ENCODE measurements at regions not wholly inside any gene's neighbourhood (a gene's known extent, or its start where the extent isn't known, plus 50 kb on each side); places are given as distances from the start of the nearest gene placed in this dataset.

DNA sequence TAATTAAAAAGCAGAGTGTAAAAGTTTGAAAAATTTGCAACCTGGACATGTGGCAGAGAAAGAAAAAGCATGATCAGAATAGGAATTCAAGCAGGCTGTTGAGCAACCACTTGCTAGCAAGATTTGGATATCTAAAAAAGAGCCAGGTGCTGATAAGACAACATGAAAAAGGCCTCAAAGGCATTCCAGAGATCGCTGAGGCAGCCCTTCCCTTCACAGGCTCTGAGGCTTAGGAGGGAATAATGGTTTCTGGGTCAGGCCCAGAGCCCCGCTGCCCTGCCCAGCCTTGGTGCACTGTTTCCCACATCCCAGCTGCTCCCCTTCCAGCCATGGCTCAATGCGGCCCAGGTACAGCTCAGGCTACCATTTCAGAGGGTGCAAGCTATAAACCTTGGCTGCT lies 64.1 kb upstream of the EEPD1 start:
- no peak overlapping the region for H3K4me3 ChIP-seq (ENCODE audit: control insufficient read depth, low read depth, low read length)

DNA sequence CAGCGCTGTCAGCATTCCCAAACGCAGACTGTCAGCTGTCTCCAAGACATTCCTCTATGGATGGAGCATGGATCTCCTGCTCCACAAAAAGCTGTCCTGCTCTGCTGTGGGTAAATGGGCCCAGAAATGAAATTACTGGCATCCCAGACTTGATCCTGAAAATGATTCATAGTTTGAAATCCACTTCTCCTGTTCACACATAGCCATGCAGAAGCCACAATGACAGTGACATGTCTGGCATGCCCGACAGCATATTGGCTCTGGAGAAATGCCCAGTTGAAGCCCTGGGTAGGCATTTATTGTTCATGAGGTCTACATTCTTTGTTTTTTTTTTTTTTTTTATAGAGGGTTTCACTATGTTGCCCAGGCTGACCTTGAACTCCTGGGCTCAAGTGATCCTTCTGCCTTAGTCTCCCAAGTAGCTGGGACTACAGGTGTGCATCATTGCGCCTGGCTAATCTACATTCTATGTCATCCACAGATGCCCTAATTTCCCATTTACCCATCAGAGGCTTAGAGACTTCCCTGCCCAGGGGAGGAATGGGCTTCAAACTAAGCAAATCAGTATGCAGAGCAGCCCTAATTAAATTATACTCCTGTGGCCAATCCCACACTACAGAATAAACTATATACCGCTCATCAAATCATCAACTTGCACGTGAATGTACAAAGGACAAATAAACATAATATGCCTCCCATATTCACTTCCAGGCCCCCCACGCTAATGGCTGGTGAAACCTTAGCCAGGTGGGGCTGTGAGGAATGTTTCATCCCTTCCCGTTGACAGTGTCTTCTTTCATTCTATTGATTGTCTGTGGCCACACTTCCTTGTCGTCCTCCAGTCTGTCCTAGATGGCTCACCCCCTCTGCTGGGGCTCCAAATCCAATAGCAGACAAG lies 61.8 kb upstream of the EEPD1 start:
- DNase-seq (ENCODE audit: low read depth): no peak
- H3K4me3 ChIP-seq (ENCODE audit: control insufficient read depth, low read depth, low read length): no peak overlapping the region
- TF ChIP-seq, protein P1, sequence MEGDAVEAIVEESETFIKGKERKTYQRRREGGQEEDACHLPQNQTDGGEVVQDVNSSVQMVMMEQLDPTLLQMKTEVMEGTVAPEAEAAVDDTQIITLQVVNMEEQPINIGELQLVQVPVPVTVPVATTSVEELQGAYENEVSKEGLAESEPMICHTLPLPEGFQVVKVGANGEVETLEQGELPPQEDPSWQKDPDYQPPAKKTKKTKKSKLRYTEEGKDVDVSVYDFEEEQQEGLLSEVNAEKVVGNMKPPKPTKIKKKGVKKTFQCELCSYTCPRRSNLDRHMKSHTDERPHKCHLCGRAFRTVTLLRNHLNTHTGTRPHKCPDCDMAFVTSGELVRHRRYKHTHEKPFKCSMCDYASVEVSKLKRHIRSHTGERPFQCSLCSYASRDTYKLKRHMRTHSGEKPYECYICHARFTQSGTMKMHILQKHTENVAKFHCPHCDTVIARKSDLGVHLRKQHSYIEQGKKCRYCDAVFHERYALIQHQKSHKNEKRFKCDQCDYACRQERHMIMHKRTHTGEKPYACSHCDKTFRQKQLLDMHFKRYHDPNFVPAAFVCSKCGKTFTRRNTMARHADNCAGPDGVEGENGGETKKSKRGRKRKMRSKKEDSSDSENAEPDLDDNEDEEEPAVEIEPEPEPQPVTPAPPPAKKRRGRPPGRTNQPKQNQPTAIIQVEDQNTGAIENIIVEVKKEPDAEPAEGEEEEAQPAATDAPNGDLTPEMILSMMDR (conservative IDR thresholded peaks at IDR 0.05; ENCODE audit: control insufficient read depth, insufficient read depth, low read depth, low read length): no peak

More for the DNA sequence above, 64.1 kb upstream of the EEPD1 start:
- TF ChIP-seq, protein P1 (conservative IDR thresholded peaks at IDR 0.05; ENCODE audit: control insufficient read depth, insufficient read depth, low read depth, low read length): no peak
- no peak for DNase-seq (ENCODE audit: low read depth)

DNA sequence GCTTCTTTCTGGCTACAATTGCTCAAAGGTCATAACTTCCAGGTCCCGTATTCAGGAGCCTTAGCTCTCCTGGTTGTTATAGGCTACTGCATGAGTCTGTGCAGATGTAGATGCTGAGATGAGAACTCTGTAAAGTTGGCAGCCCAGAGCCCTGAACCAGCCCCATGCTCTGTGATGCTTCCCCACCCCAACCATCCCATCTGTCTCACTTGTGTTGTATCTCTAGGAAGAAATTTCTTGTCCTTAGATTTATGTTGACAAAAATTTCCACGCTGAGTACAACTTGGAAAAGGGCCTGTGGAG lies 61.2 kb upstream of the EEPD1 start:
- DNase-seq (ENCODE audit: low read depth): no peak
- H3K4me3 ChIP-seq (ENCODE audit: control insufficient read depth, low read depth, low read length): no peak overlapping the region
- TF ChIP-seq, protein P1 (conservative IDR thresholded peaks at IDR 0.05; ENCODE audit: control insufficient read depth, insufficient read depth, low read depth, low read length): no peak

DNA sequence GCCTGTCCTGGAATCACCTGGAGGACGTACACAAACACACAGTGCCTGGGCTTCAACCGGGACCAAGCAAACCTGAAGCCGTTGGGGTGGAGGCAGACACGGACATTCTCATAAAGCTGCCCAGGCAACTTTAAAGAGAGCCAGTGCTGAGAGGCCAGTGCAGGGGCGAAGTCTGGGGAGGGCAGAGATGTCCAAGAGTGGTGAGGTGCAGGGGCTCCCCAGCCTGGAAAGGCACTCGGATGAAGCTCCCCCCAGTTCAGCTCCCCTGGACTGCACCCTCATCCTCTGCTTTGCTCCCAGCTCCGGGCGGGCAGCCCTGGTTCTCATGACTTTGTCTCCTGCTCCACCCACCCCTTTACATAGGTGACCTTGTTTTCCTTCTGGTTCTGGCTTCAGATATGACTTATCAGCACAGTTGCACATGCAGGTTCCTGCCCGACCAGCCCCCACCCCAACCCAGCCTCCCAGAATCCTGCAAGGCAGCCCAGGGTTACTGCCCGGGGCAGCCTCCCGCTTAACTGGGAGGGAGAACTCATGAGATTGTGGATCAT lies 60.8 kb upstream of the EEPD1 start:
- DNase-seq (ENCODE audit: low read depth): no peak
- H3K4me3 ChIP-seq (ENCODE audit: control insufficient read depth, low read depth, low read length): no peak overlapping the region
- TF ChIP-seq, protein P1 (conservative IDR thresholded peaks at IDR 0.05; ENCODE audit: control insufficient read depth, insufficient read depth, low read depth, low read length): no peak

DNA sequence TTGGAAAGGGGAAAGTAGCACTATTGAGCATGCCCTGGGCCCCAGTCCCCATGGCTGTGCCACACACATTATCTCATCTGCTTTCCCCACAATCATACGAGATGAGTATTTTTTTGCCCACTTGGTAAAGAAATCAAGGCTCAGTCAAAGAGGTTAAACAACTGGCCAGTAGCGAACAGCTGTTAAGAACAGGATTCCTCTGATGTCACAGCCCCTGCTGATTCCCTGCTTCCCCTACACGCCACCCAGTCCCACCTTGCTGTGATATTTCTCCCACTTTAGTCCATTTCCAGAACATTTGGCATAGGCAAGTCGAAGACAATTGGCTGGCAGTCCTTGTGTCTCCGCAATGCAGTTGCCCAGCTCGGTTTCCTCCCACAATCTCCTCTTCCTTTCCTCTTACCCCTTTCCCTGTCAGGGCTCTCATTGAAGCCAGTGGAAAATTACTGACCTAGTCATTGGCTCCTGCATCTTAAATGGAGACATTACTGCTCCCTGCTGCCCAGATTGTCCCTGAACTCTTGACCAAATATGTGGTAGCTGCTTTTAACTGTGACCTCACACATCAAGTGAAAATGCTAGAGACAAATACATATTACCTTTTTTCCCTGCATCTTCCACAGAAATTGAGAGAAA lies 56.5 kb upstream of the EEPD1 start:
- TF ChIP-seq, protein P1 (conservative IDR thresholded peaks at IDR 0.05; ENCODE audit: control insufficient read depth, insufficient read depth, low read depth, low read length): no peak
- no peak overlapping the region for H3K4me3 ChIP-seq (ENCODE audit: control insufficient read depth, low read depth, low read length)
- peak; percentile 5 for DNase-seq (ENCODE audit: low read depth)

DNA sequence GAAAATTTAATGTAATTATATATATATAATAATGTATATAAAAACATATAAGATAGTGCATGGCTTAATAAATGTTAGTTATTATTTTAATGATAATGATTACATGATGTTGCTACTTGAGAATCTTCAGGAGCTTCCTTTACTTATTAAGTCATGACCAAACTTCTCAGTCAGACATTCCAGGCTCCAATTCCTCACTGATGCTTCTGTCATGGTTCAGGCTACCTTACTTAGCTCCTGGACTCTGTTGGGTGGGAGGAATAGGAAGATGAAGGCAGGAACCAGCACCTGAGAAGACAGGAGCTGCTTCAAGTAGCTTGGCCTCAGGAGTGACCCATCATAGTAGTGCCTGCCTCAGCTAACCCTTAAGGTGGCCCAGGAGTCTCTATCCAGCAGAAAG lies 55.0 kb upstream of the EEPD1 start:
- H3K4me3 ChIP-seq (ENCODE audit: control insufficient read depth, low read depth, low read length): no peak overlapping the region
- TF ChIP-seq, protein P1 (conservative IDR thresholded peaks at IDR 0.05; ENCODE audit: control insufficient read depth, insufficient read depth, low read depth, low read length): no peak

More for the DNA sequence above, 55.0 kb upstream of the EEPD1 start:
- no peak for DNase-seq (ENCODE audit: low read depth)
